ENCODE measurements at regions not wholly inside any gene's neighbourhood (a gene's known extent, or its start where the extent isn't known, plus 50 kb on each side); places are given as distances from the start of the nearest gene placed in this dataset.
"Not testable (repeated sequence)": the region's sequence is repeated elsewhere in the genome, so short reads cannot be mapped to it uniquely, and the experiment has no call there.

DNA sequence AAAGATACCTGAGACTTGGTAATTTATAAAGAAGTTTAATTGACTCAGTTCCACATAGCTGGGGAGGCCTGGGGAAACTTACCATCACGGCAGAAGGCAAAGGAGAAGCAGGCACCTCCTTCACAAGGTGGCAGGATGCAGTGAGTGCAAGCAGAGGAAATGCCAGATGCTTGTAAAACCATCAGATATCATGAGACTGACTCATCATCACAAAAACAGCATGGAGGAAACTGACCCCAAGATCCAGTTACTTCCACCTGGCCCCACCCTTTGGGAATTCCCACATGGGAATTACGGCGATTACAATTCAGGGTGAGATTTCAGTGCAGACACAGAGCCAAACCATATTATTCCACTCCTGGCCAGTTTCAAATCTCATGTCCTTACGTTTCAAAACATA lies 514.7 kb upstream of the SPANXN1 start:
- Histone ChIP-seq H3K4me3 (no peak overlapping the region), H3K27ac (no peak overlapping the region), H3K9me3 (no peaks in the 10 kb centered on the region), H3K36me3 (no peaks in the 10 kb centered on the region), H3K27me3 (no peaks in the 10 kb centered on the region), H3K4me1 (no peaks in the 10 kb centered on the region)
- no peak for DNase-seq
- no peak for TF ChIP-seq POLR2AphosphoS5 (IDR thresholded peaks at IDR 0.05)
- no peak for TF ChIP-seq POLR2A (IDR thresholded peaks at IDR 0.05)
- no peak for TF ChIP-seq EP300 (IDR thresholded peaks at IDR 0.05)
- TF ChIP-seq, protein P1, sequence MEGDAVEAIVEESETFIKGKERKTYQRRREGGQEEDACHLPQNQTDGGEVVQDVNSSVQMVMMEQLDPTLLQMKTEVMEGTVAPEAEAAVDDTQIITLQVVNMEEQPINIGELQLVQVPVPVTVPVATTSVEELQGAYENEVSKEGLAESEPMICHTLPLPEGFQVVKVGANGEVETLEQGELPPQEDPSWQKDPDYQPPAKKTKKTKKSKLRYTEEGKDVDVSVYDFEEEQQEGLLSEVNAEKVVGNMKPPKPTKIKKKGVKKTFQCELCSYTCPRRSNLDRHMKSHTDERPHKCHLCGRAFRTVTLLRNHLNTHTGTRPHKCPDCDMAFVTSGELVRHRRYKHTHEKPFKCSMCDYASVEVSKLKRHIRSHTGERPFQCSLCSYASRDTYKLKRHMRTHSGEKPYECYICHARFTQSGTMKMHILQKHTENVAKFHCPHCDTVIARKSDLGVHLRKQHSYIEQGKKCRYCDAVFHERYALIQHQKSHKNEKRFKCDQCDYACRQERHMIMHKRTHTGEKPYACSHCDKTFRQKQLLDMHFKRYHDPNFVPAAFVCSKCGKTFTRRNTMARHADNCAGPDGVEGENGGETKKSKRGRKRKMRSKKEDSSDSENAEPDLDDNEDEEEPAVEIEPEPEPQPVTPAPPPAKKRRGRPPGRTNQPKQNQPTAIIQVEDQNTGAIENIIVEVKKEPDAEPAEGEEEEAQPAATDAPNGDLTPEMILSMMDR (IDR thresholded peaks at IDR 0.05), result no peak
- ATAC-seq (ENCODE audit: low FRiP score in 2 of 2), result no peak
- WGBS, 2 donors, result 71 to 83% methylated on average over 2 to 4 of the region's 4 CpGs

GRCh38 chrX:144738246-144738645 lies 509.1 kb upstream of the SPANXN1 start:
- H3K9me3 ChIP-seq, result no peaks in the 10 kb centered on the region
- H3K4me1 ChIP-seq, result no peaks in the 10 kb centered on the region
- no peak overlapping the region for H3K4me3 ChIP-seq
- H3K36me3 ChIP-seq, result no peaks in the 10 kb centered on the region
- no peak for DNase-seq
- TF ChIP-seq EP300 (IDR thresholded peaks at IDR 0.05) (no peak), POLR2A (IDR thresholded peaks at IDR 0.05) (no peak), POLR2AphosphoS5 (IDR thresholded peaks at IDR 0.05) (no peak)
- TF ChIP-seq, protein P1 (IDR thresholded peaks at IDR 0.05), result no peak
- ATAC-seq (ENCODE audit: low FRiP score in 2 of 2), result no peak
- no peak overlapping the region for H3K27ac ChIP-seq
- no peaks in the 10 kb centered on the region for H3K27me3 ChIP-seq
- WGBS, 2 donors, result 88 to 92% methylated on average over 2 of the region's 2 CpGs

DNA sequence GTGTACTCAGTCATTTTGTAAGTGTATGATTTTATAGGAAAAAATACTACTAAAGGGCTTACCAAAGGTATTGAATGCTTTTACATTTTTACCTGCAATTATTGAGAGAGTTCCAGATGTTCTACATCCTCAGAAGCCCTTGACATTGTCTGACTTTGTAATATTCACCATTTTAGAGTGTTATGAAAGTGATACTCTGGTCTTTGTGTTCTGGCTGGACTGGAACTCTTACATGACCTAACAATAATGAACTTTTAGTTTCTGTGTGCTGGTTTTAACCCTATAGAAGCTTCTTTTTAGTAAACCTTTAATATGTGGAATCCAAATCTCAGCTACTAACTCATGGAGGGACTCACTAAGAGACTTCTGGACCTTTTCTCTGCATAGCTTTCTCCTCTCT lies 478.8 kb upstream of the SPANXN1 start:
- H3K9me3 ChIP-seq, result no peaks in the 10 kb centered on the region
- no peaks in the 10 kb centered on the region for H3K27me3 ChIP-seq
- TF ChIP-seq, protein P1 (IDR thresholded peaks at IDR 0.05), result no peak
- no peak for TF ChIP-seq POLR2AphosphoS5 (IDR thresholded peaks at IDR 0.05)
- TF ChIP-seq EP300 (IDR thresholded peaks at IDR 0.05), result no peak
- no peak for TF ChIP-seq POLR2A (IDR thresholded peaks at IDR 0.05)
- ATAC-seq (ENCODE audit: low FRiP score in 2 of 2) (no peak), DNase-seq (no peak)
- no peak overlapping the region for H3K27ac ChIP-seq
- no peaks in the 10 kb centered on the region for H3K36me3 ChIP-seq
- no peaks in the 10 kb centered on the region for H3K4me1 ChIP-seq
- H3K4me3 ChIP-seq, result no peak overlapping the region

GRCh38 chrX:144783528-144783927 lies 463.8 kb upstream of the SPANXN1 start:
- not testable (repeated sequence) for H3K36me3 ChIP-seq; H3K27ac ChIP-seq; H3K9me3 ChIP-seq; H3K4me3 ChIP-seq; H3K27me3 ChIP-seq; H3K4me1 ChIP-seq; ATAC-seq (ENCODE audit: low FRiP score in 2 of 2)
- WGBS, 2 donors, result 96 to 100% methylated on average over 1 to 15 of the region's 19 CpGs
- peak in 1 of 2 donors; percentile 46 for DNase-seq

GRCh38 chrX:144790148-144790547 lies 457.2 kb upstream of the SPANXN1 start:
- 84 to 95% methylated on average over 2 of the region's 2 CpGs for WGBS, 2 donors
- Histone ChIP-seq H3K36me3 (no peaks in the 10 kb centered on the region), H3K4me1 (no peaks in the 10 kb centered on the region), H3K9me3 (peaks cover 0 to 24% (median 6%) of the 10 kb centered on the region in 4 donors), H3K4me3 (no peak overlapping the region), H3K27me3 (no peaks in the 10 kb centered on the region), H3K27ac (no peak overlapping the region)
- no peak for TF ChIP-seq POLR2AphosphoS5 (IDR thresholded peaks at IDR 0.05)
- TF ChIP-seq EP300 (IDR thresholded peaks at IDR 0.05), result no peak
- TF ChIP-seq, protein P1 (IDR thresholded peaks at IDR 0.05), result no peak
- TF ChIP-seq POLR2A (IDR thresholded peaks at IDR 0.05), result no peak
- DNase-seq (no peak), ATAC-seq (ENCODE audit: low FRiP score in 2 of 2) (no peak)

Measured in upper lobe of left lung (tissue), 6 donors.